ENCODE measurements at regions not wholly inside any gene's neighbourhood (a gene's known extent, or its start where the extent isn't known, plus 50 kb on each side); places are given as distances from the start of the nearest gene placed in this dataset.

DNA sequence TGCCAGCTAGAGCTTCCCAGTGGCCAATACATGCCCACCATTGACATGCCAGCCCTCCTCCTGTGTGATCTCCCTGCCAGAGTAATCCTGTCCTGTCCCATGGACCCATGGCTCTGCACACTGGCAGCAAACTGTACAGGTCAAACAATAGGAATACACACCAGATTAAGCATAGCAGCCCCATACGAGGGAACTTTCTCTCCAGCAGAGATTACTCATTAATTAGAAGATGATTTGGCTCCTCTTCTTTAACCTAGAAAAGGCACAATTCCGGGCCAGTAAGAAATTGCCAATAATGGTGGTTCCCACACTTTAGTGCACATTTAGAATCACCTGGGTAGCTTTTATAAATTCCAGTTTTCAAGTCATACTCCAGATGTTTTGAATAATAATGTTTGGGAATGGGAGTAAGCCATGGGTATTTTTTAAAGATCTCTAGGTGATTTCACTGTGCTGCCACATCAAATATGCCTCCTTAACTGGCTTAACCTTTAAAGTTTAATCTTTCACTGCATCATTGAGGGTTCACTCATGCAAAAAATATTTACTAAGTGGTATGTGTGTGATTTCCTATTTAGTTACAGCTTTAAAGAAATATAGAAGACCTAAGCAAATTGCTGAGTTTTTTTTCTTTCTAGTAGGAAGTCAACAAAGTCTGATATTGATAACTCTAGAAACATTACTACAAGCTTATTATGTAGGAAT lies 277.6 kb upstream of the NWD2 start:
- no peak overlapping the region for H3K4me2 ChIP-seq (ENCODE audit: low read length)
- no peak overlapping the region for H2AFZ ChIP-seq (ENCODE audit: low read depth, low read length)
- no peak for DNase-seq (ENCODE audit: low read depth)
- no peaks in the 10 kb centered on the region for H3K36me3 ChIP-seq (ENCODE audit: insufficient read depth, low read length)
- H3K4me3 ChIP-seq (ENCODE audit: insufficient read depth, low read depth, low read length) = no peak overlapping the region
- H3K27ac ChIP-seq (ENCODE audit: low read depth, low read length) = no peak overlapping the region
- H3K4me1 Mint-ChIP-seq (ENCODE audit: low read depth, unreplicated experiment) = no peaks in the 10 kb centered on the region
- no peaks in the 10 kb centered on the region for H3K36me3 Mint-ChIP-seq (ENCODE audit: low read depth, unreplicated experiment)
- H3K4me3 Mint-ChIP-seq (ENCODE audit: unreplicated experiment) = no peak overlapping the region
- H3K27me3 Mint-ChIP-seq (ENCODE audit: low read depth, unreplicated experiment) = no peaks in the 10 kb centered on the region
- peaks cover 3% of the 10 kb centered on the region for H3K9me3 ChIP-seq (ENCODE audit: insufficient read depth, low read depth, low read length)
- no peaks in the 10 kb centered on the region for H3K79me2 ChIP-seq (ENCODE audit: insufficient read depth, low read length)
- no peak overlapping the region for H3K9ac ChIP-seq (ENCODE audit: low read length)
- no peaks in the 10 kb centered on the region for H3K9me3 Mint-ChIP-seq (ENCODE audit: unreplicated experiment)
- no peaks in the 10 kb centered on the region for H4K20me1 ChIP-seq (ENCODE audit: insufficient read depth, low read length)
- no peak overlapping the region for H3K27ac Mint-ChIP-seq (ENCODE audit: unreplicated experiment)
- H3K27me3 ChIP-seq (ENCODE audit: insufficient read depth, low read length) = no peaks in the 10 kb centered on the region
- no peak for FAIRE-seq
- no peak for TF ChIP-seq EZH2 (IDR thresholded peaks at IDR 0.05; ENCODE audit: insufficient read depth, low read length)
- TF ChIP-seq, protein P1, sequence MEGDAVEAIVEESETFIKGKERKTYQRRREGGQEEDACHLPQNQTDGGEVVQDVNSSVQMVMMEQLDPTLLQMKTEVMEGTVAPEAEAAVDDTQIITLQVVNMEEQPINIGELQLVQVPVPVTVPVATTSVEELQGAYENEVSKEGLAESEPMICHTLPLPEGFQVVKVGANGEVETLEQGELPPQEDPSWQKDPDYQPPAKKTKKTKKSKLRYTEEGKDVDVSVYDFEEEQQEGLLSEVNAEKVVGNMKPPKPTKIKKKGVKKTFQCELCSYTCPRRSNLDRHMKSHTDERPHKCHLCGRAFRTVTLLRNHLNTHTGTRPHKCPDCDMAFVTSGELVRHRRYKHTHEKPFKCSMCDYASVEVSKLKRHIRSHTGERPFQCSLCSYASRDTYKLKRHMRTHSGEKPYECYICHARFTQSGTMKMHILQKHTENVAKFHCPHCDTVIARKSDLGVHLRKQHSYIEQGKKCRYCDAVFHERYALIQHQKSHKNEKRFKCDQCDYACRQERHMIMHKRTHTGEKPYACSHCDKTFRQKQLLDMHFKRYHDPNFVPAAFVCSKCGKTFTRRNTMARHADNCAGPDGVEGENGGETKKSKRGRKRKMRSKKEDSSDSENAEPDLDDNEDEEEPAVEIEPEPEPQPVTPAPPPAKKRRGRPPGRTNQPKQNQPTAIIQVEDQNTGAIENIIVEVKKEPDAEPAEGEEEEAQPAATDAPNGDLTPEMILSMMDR (IDR thresholded peaks at IDR 0.05; ENCODE audit: insufficient read depth, low read depth, low read length) = no peak
- H3K4me1 ChIP-seq (ENCODE audit: insufficient read depth, low read length) = no peaks in the 10 kb centered on the region

DNA sequence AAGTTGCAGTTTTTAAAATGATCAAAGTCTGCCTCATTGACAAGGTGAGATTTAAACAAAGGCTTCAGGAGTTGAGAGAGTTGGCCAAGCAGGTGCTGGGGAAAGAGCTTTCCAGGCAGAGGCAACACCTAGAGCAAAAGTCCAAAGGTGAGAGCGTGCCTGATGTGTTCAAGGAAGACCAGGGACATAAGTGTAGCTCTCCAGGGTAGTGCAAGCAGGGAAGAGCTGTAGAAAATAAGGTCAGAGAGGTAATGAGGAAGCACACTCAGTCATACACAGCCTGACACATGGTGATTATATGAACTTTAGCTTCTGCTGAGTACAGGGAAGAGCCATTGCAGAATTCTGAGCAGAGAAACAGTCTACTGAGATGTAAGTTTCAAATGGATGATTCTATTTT lies 265.0 kb upstream of the NWD2 start:
- H3K36me3 ChIP-seq (ENCODE audit: insufficient read depth, low read length) = no peaks in the 10 kb centered on the region
- H4K20me1 ChIP-seq (ENCODE audit: insufficient read depth, low read length) = no peaks in the 10 kb centered on the region
- H3K79me2 ChIP-seq (ENCODE audit: insufficient read depth, low read length) = no peaks in the 10 kb centered on the region
- Mint-ChIP-seq H3K36me3 (ENCODE audit: low read depth, unreplicated experiment) (no peaks in the 10 kb centered on the region), H3K4me1 (ENCODE audit: low read depth, unreplicated experiment) (no peaks in the 10 kb centered on the region), H3K4me3 (ENCODE audit: unreplicated experiment) (no peak overlapping the region), H3K27me3 (ENCODE audit: low read depth, unreplicated experiment) (peaks cover 1% of the 10 kb centered on the region), H3K27ac (ENCODE audit: unreplicated experiment) (no peak overlapping the region), H3K9me3 (ENCODE audit: unreplicated experiment) (no peaks in the 10 kb centered on the region)
- H3K4me3 ChIP-seq (ENCODE audit: insufficient read depth, low read depth, low read length) = no peak overlapping the region
- no peaks in the 10 kb centered on the region for H3K27me3 ChIP-seq (ENCODE audit: insufficient read depth, low read length)
- H3K9ac ChIP-seq (ENCODE audit: low read length) = no peak overlapping the region
- no peak overlapping the region for H2AFZ ChIP-seq (ENCODE audit: low read depth, low read length)
- FAIRE-seq = no peak
- no peak for DNase-seq (ENCODE audit: low read depth)
- peaks cover 4% of the 10 kb centered on the region for H3K9me3 ChIP-seq (ENCODE audit: insufficient read depth, low read depth, low read length)
- no peak for TF ChIP-seq EZH2 (IDR thresholded peaks at IDR 0.05; ENCODE audit: insufficient read depth, low read length)
- TF ChIP-seq, protein P1 (IDR thresholded peaks at IDR 0.05; ENCODE audit: insufficient read depth, low read depth, low read length) = no peak
- no peaks in the 10 kb centered on the region for H3K4me1 ChIP-seq (ENCODE audit: insufficient read depth, low read length)
- H3K4me2 ChIP-seq (ENCODE audit: low read length) = no peak overlapping the region
- no peak overlapping the region for H3K27ac ChIP-seq (ENCODE audit: low read depth, low read length)

DNA sequence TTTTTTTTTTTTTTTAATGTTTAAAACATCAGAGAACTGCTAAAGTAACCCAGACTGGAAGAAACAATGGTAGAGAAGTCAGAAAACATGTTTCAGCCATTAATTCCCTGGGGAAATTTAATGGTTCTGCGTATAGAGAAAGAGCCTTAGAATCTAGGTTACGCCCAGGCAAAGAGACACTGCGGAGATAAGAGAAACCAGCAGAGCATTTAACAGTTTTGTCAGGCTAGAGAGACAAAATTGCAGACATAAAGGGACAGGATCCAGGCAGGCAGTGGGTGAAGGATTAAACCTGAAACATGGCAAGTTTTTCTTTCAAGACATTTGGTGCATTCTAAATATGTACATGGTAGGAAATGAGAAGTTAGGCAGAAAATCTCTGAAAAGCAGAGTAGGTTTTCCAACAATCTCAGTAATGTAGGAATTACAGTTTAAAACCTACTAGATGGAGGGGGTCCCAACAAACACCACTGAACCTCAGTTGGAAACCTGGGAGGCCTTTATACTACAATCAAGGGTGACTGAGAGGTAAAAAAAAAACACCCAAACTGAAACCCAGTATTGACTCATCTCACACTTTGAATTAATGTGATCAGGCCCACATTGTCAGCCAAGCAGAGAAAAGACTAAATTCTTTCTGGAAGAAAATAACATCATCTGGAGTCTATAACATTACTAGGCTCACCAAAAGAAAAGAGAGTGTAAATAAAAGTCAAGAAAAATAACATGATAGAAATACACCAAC lies 254.2 kb upstream of the NWD2 start:
- H3K36me3 Mint-ChIP-seq (ENCODE audit: low read depth, unreplicated experiment) = no peaks in the 10 kb centered on the region
- DNase-seq (ENCODE audit: low read depth) (no peak), FAIRE-seq (no peak)
- no peak overlapping the region for H3K4me3 Mint-ChIP-seq (ENCODE audit: unreplicated experiment)
- TF ChIP-seq, protein P1 (IDR thresholded peaks at IDR 0.05; ENCODE audit: insufficient read depth, low read depth, low read length) = no peak
- TF ChIP-seq EZH2 (IDR thresholded peaks at IDR 0.05; ENCODE audit: insufficient read depth, low read length) = no peak
- no peaks in the 10 kb centered on the region for H4K20me1 ChIP-seq (ENCODE audit: insufficient read depth, low read length)
- H3K27ac Mint-ChIP-seq (ENCODE audit: unreplicated experiment) = no peak overlapping the region
- no peak overlapping the region for H3K4me2 ChIP-seq (ENCODE audit: low read length)
- H3K27ac ChIP-seq (ENCODE audit: low read depth, low read length) = no peak overlapping the region
- H3K79me2 ChIP-seq (ENCODE audit: insufficient read depth, low read length) = no peaks in the 10 kb centered on the region
- H2AFZ ChIP-seq (ENCODE audit: low read depth, low read length) = no peak overlapping the region
- no peak overlapping the region for H3K4me3 ChIP-seq (ENCODE audit: insufficient read depth, low read depth, low read length)
- H3K27me3 ChIP-seq (ENCODE audit: insufficient read depth, low read length) = no peaks in the 10 kb centered on the region
- no peaks in the 10 kb centered on the region for H3K27me3 Mint-ChIP-seq (ENCODE audit: low read depth, unreplicated experiment)
- H3K36me3 ChIP-seq (ENCODE audit: insufficient read depth, low read length) = no peaks in the 10 kb centered on the region
- H3K9ac ChIP-seq (ENCODE audit: low read length) = no peak overlapping the region
- H3K4me1 ChIP-seq (ENCODE audit: insufficient read depth, low read length) = no peaks in the 10 kb centered on the region
- H3K9me3 Mint-ChIP-seq (ENCODE audit: unreplicated experiment) = no peaks in the 10 kb centered on the region
- H3K4me1 Mint-ChIP-seq (ENCODE audit: low read depth, unreplicated experiment) = no peaks in the 10 kb centered on the region
- H3K9me3 ChIP-seq (ENCODE audit: insufficient read depth, low read depth, low read length) = no peaks in the 10 kb centered on the region
